C4-2B (cell line): ENCODE measurements at regions not wholly inside any gene's neighbourhood (a gene's known extent, or its start where the extent isn't known, plus 50 kb on each side); places are given as distances from the start of the nearest gene placed in this dataset.

Experiments used
- ZFX ChIP-seq: fragments of 450-650 bp; IDR thresholded peaks from 2 replicates; pipeline ENCODE4 v1.6.1; 2017
- TF ChIP-seq, protein P1 (sequence below): fragments of 450-650 bp; conservative IDR thresholded peaks from 2 replicates; pipeline ENCODE4 v1.5.1; 2017; ENCODE audit warnings: mild to moderate bottlenecking

- TF ChIP-seq, protein P1, sequence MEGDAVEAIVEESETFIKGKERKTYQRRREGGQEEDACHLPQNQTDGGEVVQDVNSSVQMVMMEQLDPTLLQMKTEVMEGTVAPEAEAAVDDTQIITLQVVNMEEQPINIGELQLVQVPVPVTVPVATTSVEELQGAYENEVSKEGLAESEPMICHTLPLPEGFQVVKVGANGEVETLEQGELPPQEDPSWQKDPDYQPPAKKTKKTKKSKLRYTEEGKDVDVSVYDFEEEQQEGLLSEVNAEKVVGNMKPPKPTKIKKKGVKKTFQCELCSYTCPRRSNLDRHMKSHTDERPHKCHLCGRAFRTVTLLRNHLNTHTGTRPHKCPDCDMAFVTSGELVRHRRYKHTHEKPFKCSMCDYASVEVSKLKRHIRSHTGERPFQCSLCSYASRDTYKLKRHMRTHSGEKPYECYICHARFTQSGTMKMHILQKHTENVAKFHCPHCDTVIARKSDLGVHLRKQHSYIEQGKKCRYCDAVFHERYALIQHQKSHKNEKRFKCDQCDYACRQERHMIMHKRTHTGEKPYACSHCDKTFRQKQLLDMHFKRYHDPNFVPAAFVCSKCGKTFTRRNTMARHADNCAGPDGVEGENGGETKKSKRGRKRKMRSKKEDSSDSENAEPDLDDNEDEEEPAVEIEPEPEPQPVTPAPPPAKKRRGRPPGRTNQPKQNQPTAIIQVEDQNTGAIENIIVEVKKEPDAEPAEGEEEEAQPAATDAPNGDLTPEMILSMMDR, result no peak
- TF ChIP-seq ZFX, result no peak
Measured at GRCh38 chr5:143946837-143947236, 134.9 kb downstream of the HMHB1 start.
